SK-N-SH (cell line): ENCODE measurements at regions not wholly inside any gene's neighbourhood (a gene's known extent, or its start where the extent isn't known, plus 50 kb on each side); places are given as distances from the start of the nearest gene placed in this dataset.

Source experiments
- CTCF ChIA-PET: fragments of 300-600, 350-600 bp; formaldehyde crosslinking; extraction: SDS; loops from one replicate; lab custom pipeline; 2021; lab: Yijun Ruan, JAX
- POLR2A ChIA-PET: fragments of 350-600 bp; sonication (Branson Sonifier 250); formaldehyde crosslinking; extraction: SDS; loops from one replicate; lab custom pipeline; 2020; ENCODE audit warnings: antibody characterized with exemption, inconsistent platforms; lab: Yijun Ruan, JAX
- DNase-seq: peaks from one replicate; pipeline ENCODE4 v3.0.0; 2012
- H2AFZ ChIP-seq: fragments of 200-600 bp; sonication (generic); 2 replicates; pipeline ENCODE4 v1.8.1; 2016; ENCODE audit warnings: antibody characterized with exemption, mild to moderate bottlenecking, low read depth
- H3F3A ChIP-seq: fragments of 200-600 bp; sonication (generic); replicated peaks from 2 replicates; pipeline ENCODE3; 2016; ENCODE audit warnings: antibody characterized with exemption, mild to moderate bottlenecking; ENCODE audit not compliant: insufficient read depth
- H3K27ac ChIP-seq, 2 experiments: fragments of 200-500 bp in 1 of 2; fragments of 200-600 bp in 1 of 2; sonication (Bioruptor generic) in 1 of 2; sonication (generic), shearing (Covaris generic) in 1 of 2; 2 replicates each; pipeline versions ENCODE4 v1.5.1 to v1.6.1; 2014 to 2016; ENCODE audit warnings: low read depth in 2 of 2, inconsistent platforms in 1 of 2, low read length in 1 of 2, mild to moderate bottlenecking in 1 of 2, mixed read lengths in 1 of 2
- H3K27me3 ChIP-seq: fragments of 200-600 bp; sonication (generic), shearing (Covaris generic); 2 replicates; pipeline ENCODE4 v1.6.1; 2016; ENCODE audit warnings: mixed run types; ENCODE audit not compliant: insufficient read depth
- H3K36me3 ChIP-seq, 2 experiments: fragments of 200-500 bp in 1 of 2; fragments of 200-600 bp in 1 of 2; sonication (Bioruptor generic) in 1 of 2; sonication (generic) in 1 of 2; replicated peaks in 1 of 2; 2 replicates each; pipeline versions ENCODE3 to v1.5.1; 2014 to 2016; ENCODE audit warnings: low read length in 1 of 2, mild to moderate bottlenecking in 1 of 2; ENCODE audit not compliant: insufficient read depth in 2 of 2, control insufficient read depth in 1 of 2
- H3K4me1 ChIP-seq, 2 experiments: fragments of 200-500 bp in 1 of 2; fragments of 200-600 bp in 1 of 2; sonication (Bioruptor generic) in 1 of 2; sonication (generic), shearing (Covaris generic) in 1 of 2; 2 replicates each; pipeline versions ENCODE4 v1.5.1 to v1.6.1; 2014 to 2016; ENCODE audit warnings: low read depth in 1 of 2, low read length in 1 of 2, mixed run types in 1 of 2; ENCODE audit not compliant: insufficient read depth in 2 of 2, control insufficient read depth in 1 of 2
- H3K4me2 ChIP-seq: fragments of 200-600 bp; sonication (generic), shearing (Covaris generic); 2 replicates; pipeline ENCODE4 v1.6.1; 2017; ENCODE audit warnings: mixed run types
- H3K4me3 ChIP-seq, 2 experiments: fragments of 200-500 bp in 1 of 2; fragments of 200-600 bp in 1 of 2; sonication (Bioruptor generic) in 1 of 2; sonication (generic), shearing (Covaris generic) in 1 of 2; 2 replicates each; pipeline versions ENCODE4 v1.5.1 to v1.8.1; 2014 to 2016; ENCODE audit warnings: low read depth in 2 of 2, inconsistent platforms in 1 of 2, low read length in 1 of 2, mild to moderate bottlenecking in 1 of 2, mixed read lengths in 1 of 2, moderate library complexity in 1 of 2
- H3K79me2 ChIP-seq: fragments of 200-600 bp; sonication (generic); 2 replicates; pipeline ENCODE4 v1.8.1; 2017; ENCODE audit warnings: mild to moderate bottlenecking; ENCODE audit not compliant: insufficient read depth
- H3K9ac ChIP-seq: fragments of 200-600 bp; sonication (generic); 2 replicates; pipeline ENCODE4 v1.6.1; 2017; ENCODE audit warnings: mixed run types
- H3K9me2 ChIP-seq: fragments of 200-600 bp; sonication (generic); 2 replicates; pipeline ENCODE4 v1.6.1; 2017; ENCODE audit warnings: mixed run types
- H3K9me3 ChIP-seq: fragments of 200-600 bp; sonication (generic); 2 replicates; pipeline ENCODE4 v1.6.1; 2017; ENCODE audit warnings: mixed run types, mild to moderate bottlenecking, moderate library complexity
- H4K20me1 ChIP-seq: fragments of 200-600 bp; sonication (generic); 2 replicates; pipeline ENCODE4 v1.6.1; 2017; ENCODE audit warnings: mild to moderate bottlenecking, mixed run types; ENCODE audit not compliant: insufficient read depth
- CHD2 ChIP-seq: fragments of 150-350 bp; IDR thresholded peaks from 2 replicates; pipeline ENCODE4 v1.6.1; 2018; ENCODE audit warnings: low read length; ENCODE audit not compliant: partially characterized antibody
- ELF1 ChIP-seq: IDR thresholded peaks from 2 replicates; pipeline ENCODE4 v1.4.0; 2012
- EP300 ChIP-seq, 2 experiments: IDR thresholded peaks; 2 replicates each; pipeline versions ENCODE4 v1.4.0 to v1.6.1; 2012; ENCODE audit warnings: borderline replicate concordance in 1 of 2, low read depth in 1 of 2, low read length in 1 of 2
- EZH2phosphoT487 ChIP-seq: fragments of 200-600 bp; sonication (generic); IDR thresholded peaks from 2 replicates; pipeline ENCODE4 v1.6.1; 2017; ENCODE audit warnings: low read depth, mixed run types, mild to moderate bottlenecking, antibody characterized with exemption, moderate library complexity, borderline replicate concordance
- FOXJ3 ChIP-seq: sonication (generic); formaldehyde crosslinking; IDR thresholded peaks from 2 replicates; pipeline ENCODE4 v1.5.1; 2020; ENCODE audit warnings: mild to moderate bottlenecking, missing genetic modification reagents
- FOXM1 ChIP-seq: IDR thresholded peaks from 2 replicates; pipeline ENCODE4 v1.4.0; 2012; ENCODE audit warnings: low read depth, mild to moderate bottlenecking
- GABPA ChIP-seq: IDR thresholded peaks from 2 replicates; pipeline ENCODE4 v1.4.0; 2012; ENCODE audit warnings: low read depth, mild to moderate bottlenecking
- JUND ChIP-seq: IDR thresholded peaks from 2 replicates; pipeline ENCODE4 v1.4.0; 2012
- MAX ChIP-seq: IDR thresholded peaks from 2 replicates; pipeline ENCODE4 v1.4.0; 2012; ENCODE audit warnings: low read depth
- MEF2A ChIP-seq: IDR thresholded peaks from 2 replicates; pipeline ENCODE4 v1.4.0; 2012; ENCODE audit warnings: low read depth, borderline replicate concordance
- NFIC ChIP-seq: IDR thresholded peaks from 2 replicates; pipeline ENCODE4 v1.4.0; 2012; ENCODE audit warnings: borderline replicate concordance
- NRF1 ChIP-seq: IDR thresholded peaks from 2 replicates; pipeline ENCODE4 v1.6.1; 2012; ENCODE audit warnings: low read depth, mild to moderate bottlenecking, low read length
- POLR2AphosphoS5 ChIP-seq: IDR thresholded peaks from 2 replicates; pipeline ENCODE4 v1.6.1; 2012; ENCODE audit warnings: low read depth, low read length
- REST ChIP-seq: IDR thresholded peaks from 2 replicates; pipeline ENCODE4 v1.6.1; 2012; ENCODE audit warnings: mild to moderate bottlenecking, low read depth, low read length, moderate library complexity
- RXRA ChIP-seq: IDR thresholded peaks from 2 replicates; pipeline ENCODE4 v1.4.0; 2012; ENCODE audit warnings: low read depth, mild to moderate bottlenecking, borderline replicate concordance
- SIN3A ChIP-seq: IDR thresholded peaks from 2 replicates; pipeline ENCODE4 v1.6.1; 2012; ENCODE audit warnings: low read depth, mild to moderate bottlenecking, low read length, moderate library complexity, borderline replicate concordance
- SMC3 ChIP-seq: IDR thresholded peaks from 2 replicates; pipeline ENCODE4 v1.6.1; 2012; ENCODE audit warnings: low read depth, low read length, improper control_type of control experiment
- TCF12 ChIP-seq: IDR thresholded peaks from 2 replicates; pipeline ENCODE4 v1.4.0; 2012
- TEAD4 ChIP-seq: IDR thresholded peaks from 2 replicates; pipeline ENCODE4 v1.4.0; 2012; ENCODE audit warnings: mild to moderate bottlenecking, borderline replicate concordance; ENCODE audit not compliant: insufficient read depth
- USF1 ChIP-seq: IDR thresholded peaks from 2 replicates; pipeline ENCODE4 v1.4.0; 2012; ENCODE audit warnings: low read depth, borderline replicate concordance
- YY1 ChIP-seq: IDR thresholded peaks from 2 replicates; pipeline ENCODE4 v1.4.0; 2012; ENCODE audit warnings: low read depth, mild to moderate bottlenecking
- WGBS: methylation state at CpG from one replicate; pipeline ENCODE4 v1.1.6; 2017; ENCODE audit warnings: low lambda C conversion rate; 5-methylcytosine and 5-hydroxymethylcytosine counted together

GRCh38 chr14:84017495-84017894 is 1512.4 kb upstream of the FLRT2 start:
- Histone ChIP-seq H3K27ac (no peak overlapping the region), H3K4me2 (no peak overlapping the region), H3K9me3 (no peaks in the 10 kb centered on the region), H4K20me1 (no peaks in the 10 kb centered on the region), H3K79me2 (no peaks in the 10 kb centered on the region), H3K9me2 (no peaks in the 10 kb centered on the region), H3K4me3 (no peak overlapping the region), H3K27me3 (no peaks in the 10 kb centered on the region), H3K36me3 (no peaks in the 10 kb centered on the region), H3K4me1 (no peaks in the 10 kb centered on the region), H3F3A (no peaks in the 10 kb centered on the region), H2AFZ (no peak overlapping the region), H3K9ac (no peak overlapping the region)
- POLR2A ChIA-PET, result no interaction called here
- TF ChIP-seq ELF1 (no peak), TEAD4 (no peak), GABPA (no peak)
- WGBS, result 55% methylated on average over 7 of the region's 7 CpGs
- DNase-seq, result no peak
- CTCF ChIA-PET, result interaction anchor here (1.0 kb wide), 1 partner anchor 11 kb away, joined by 3 read pairs; no protein-coding TSS in a partner anchor

- CTCF ChIA-PET, result no interaction called here
- POLR2A ChIA-PET, result no interaction called here
These were observed 1508.5 kb upstream of the FLRT2 start for GRCh38 chr14:84021433-84021832.

GRCh38 chr14:84024231-84024820 is 1505.6 kb upstream of the FLRT2 start:
- CTCF ChIA-PET, result no interaction called here
- H2AFZ ChIP-seq, result no peak overlapping the region
- WGBS, result 41% methylated on average over 6 of the region's 6 CpGs
- TF ChIP-seq FOXM1 (no peak), MEF2A (no peak), SMC3 (no peak), MAX (no peak), REST (no peak), CHD2 (no peak), YY1 (no peak), ELF1 (no peak), TCF12 (no peak), NRF1 (no peak), USF1 (no peak), RXRA (no peak), SIN3A (no peak), FOXJ3 (CRISPR knock-in tag) (no peak), POLR2AphosphoS5 (no peak), NFIC (no peak), EP300 (IDR thresholded peaks at IDR 0.05; ENCODE audit: borderline replicate concordance in 1 of 2, low read depth in 1 of 2, low read length in 1 of 2) (no peak), EZH2phosphoT487 (no peak)

More at GRCh38 chr14:84021433-84021832, 1508.5 kb upstream of the FLRT2 start:
- Histone ChIP-seq H3K9me2 (no peaks in the 10 kb centered on the region), H3K4me2 (no peak overlapping the region), H3K79me2 (no peaks in the 10 kb centered on the region), H3K27me3 (no peaks in the 10 kb centered on the region), H3K4me1 (no peaks in the 10 kb centered on the region), H3K9me3 (no peaks in the 10 kb centered on the region), H2AFZ (no peak overlapping the region), H3K4me3 (no peak overlapping the region), H3K36me3 (no peaks in the 10 kb centered on the region), H3K27ac (no peak overlapping the region), H3K9ac (no peak overlapping the region), H4K20me1 (no peaks in the 10 kb centered on the region), H3F3A (no peaks in the 10 kb centered on the region)
- TF ChIP-seq JUND, result no peak
- DNase-seq, result no peak

More at GRCh38 chr14:84024231-84024820, 1505.6 kb upstream of the FLRT2 start:
- no peaks in the 10 kb centered on the region for H3F3A ChIP-seq
- no peaks in the 10 kb centered on the region for H3K79me2 ChIP-seq
- no peaks in the 10 kb centered on the region for H3K27me3 ChIP-seq
- H3K4me2 ChIP-seq, result no peak overlapping the region
- POLR2A ChIA-PET, result no interaction called here
- peaks cover 0 to 4% of the 10 kb centered on the region in 2 experiments; a peak in 1 of 4 replicates for H3K4me1 ChIP-seq
- no peaks in the 10 kb centered on the region for H4K20me1 ChIP-seq
- no peaks in the 10 kb centered on the region for H3K36me3 ChIP-seq
- H3K4me3 ChIP-seq, result no peak overlapping the region
- H3K9me3 ChIP-seq, result no peaks in the 10 kb centered on the region
- no peak overlapping the region for H3K9ac ChIP-seq
- no peak overlapping the region for H3K27ac ChIP-seq
- H3K9me2 ChIP-seq, result no peaks in the 10 kb centered on the region
- no peak for DNase-seq
